Activated CD8-positive, alpha-beta T cell treated with anti-CD3 and anti-CD28 coated beads for 36 hours (primary cell): ENCODE measurements at regions not wholly inside any gene's neighbourhood (a gene's known extent, or its start where the extent isn't known, plus 50 kb on each side); places are given as distances from the start of the nearest gene placed in this dataset.

Experiments used
- ATAC-seq: fragments of 200-7000 bp; cut with Tn5 transposase; one replicate; pipeline ENCODE4 v1.10.0; 2021; ENCODE audit warnings: mild to moderate bottlenecking, moderate library complexity
- CTCF ChIA-PET: fragments of 350-600 bp; sonication (Branson Sonifier 250); formaldehyde crosslinking; loops from one replicate; lab custom pipeline; 2021; ENCODE audit warnings: antibody characterized with exemption; lab: Charles Lee
- POLR2A ChIA-PET: fragments of 350-600 bp; sonication (Branson Sonifier 250); formaldehyde crosslinking; loops from one replicate; lab custom pipeline; 2021; ENCODE audit warnings: antibody characterized with exemption; lab: Charles Lee
- DNase-seq: peaks from one replicate; pipeline ENCODE4 v3.0.0-alpha.2; 2020
- H3K27ac Mint-ChIP-seq: one replicate; pipeline ENCODE4 v1.8.0; 2021; ENCODE audit warnings: mild to moderate bottlenecking, mixed read lengths
- H3K27me3 Mint-ChIP-seq: one replicate; pipeline ENCODE4 v1.8.0; 2021; ENCODE audit warnings: mixed read lengths
- H3K36me3 Mint-ChIP-seq: one replicate; pipeline ENCODE4 v1.8.0; 2021; ENCODE audit warnings: low read depth, mixed read lengths
- H3K4me1 Mint-ChIP-seq: one replicate; pipeline ENCODE4 v1.8.0; 2021; ENCODE audit warnings: low read depth, mixed read lengths
- H3K4me3 Mint-ChIP-seq: one replicate; pipeline ENCODE4 v1.8.0; 2021; ENCODE audit warnings: mild to moderate bottlenecking, moderate library complexity, mixed read lengths
- H3K9me3 Mint-ChIP-seq: one replicate; pipeline ENCODE4 v1.8.0; 2021; ENCODE audit warnings: mixed read lengths
- intact Hi-C: fragments of 100-400 bp; cut with micrococcal nuclease; formaldehyde crosslinking; loops from one replicate; pipeline ENCODE4 v1.10.0; 2022
- TF ChIP-seq, protein P1 (sequence below): fragments of 200-600 bp; IDR thresholded peaks from one replicate; pipeline ENCODE4 v1.8.0; 2022; ENCODE audit warnings: antibody characterized with exemption, mild to moderate bottlenecking

DNA sequence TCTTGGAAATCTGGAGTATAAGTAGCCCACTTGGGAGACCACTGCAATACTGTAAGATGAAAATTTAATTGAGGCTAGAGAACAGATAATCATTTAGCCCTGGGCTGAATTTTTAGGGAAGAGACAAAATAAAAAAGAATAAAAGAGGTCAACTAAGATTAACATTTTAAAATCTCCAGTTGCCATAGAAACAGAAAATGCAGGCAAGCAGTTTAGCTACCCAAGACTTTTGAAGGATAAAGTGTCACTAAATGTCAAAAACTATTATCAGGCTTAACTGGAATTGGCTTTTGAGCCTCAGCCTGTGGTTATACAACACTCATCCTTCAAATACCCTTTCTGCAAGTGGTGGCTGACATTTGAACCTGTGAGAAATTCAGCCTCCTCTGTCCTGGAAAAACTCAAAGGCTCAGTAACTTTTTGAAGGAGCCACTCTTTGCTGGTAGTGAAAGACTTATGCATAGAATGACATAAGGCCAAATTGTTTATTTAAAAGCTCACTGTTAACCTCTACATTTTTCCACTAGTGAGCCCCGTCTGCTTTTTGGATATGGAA, 220.7 kb upstream of the KCNJ16 start:
- Mint-ChIP-seq H3K36me3 (no peaks in the 10 kb centered on the region), H3K27me3 (no peaks in the 10 kb centered on the region), H3K9me3 (peaks cover 9% of the 10 kb centered on the region), H3K27ac (no peak overlapping the region), H3K4me1 (no peaks in the 10 kb centered on the region), H3K4me3 (no peak overlapping the region)
- ChIA-PET POLR2A (no interaction called here), CTCF (no interaction called here)
- TF ChIP-seq, protein P1, sequence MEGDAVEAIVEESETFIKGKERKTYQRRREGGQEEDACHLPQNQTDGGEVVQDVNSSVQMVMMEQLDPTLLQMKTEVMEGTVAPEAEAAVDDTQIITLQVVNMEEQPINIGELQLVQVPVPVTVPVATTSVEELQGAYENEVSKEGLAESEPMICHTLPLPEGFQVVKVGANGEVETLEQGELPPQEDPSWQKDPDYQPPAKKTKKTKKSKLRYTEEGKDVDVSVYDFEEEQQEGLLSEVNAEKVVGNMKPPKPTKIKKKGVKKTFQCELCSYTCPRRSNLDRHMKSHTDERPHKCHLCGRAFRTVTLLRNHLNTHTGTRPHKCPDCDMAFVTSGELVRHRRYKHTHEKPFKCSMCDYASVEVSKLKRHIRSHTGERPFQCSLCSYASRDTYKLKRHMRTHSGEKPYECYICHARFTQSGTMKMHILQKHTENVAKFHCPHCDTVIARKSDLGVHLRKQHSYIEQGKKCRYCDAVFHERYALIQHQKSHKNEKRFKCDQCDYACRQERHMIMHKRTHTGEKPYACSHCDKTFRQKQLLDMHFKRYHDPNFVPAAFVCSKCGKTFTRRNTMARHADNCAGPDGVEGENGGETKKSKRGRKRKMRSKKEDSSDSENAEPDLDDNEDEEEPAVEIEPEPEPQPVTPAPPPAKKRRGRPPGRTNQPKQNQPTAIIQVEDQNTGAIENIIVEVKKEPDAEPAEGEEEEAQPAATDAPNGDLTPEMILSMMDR: no peak
- ATAC-seq: no peak
- intact Hi-C loops: no loop called here
- no peak for DNase-seq

DNA sequence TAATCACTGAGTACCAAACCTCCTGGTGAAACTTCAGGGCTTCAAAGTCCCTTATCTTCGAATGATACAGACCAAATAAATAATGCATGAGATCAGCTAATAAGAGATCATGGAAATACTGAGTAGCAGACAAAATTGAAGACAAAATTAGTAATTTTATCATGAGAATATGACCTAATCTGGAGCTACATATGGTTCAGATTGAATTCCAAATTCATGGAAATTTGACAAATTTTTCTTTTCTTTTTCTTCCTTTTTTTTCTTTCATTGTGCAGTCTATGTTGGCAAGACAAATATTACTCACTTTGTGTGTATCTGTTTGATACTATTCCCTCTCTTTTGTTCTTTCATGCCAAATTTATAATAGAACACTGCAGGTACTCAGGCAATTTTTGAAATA, 218.1 kb upstream of the KCNJ16 start:
- DNase-seq (no peak), ATAC-seq (no peak)
- TF ChIP-seq, protein P1: no peak
- intact Hi-C loops: no loop called here
- H3K4me3 Mint-ChIP-seq: no peak overlapping the region
- CTCF ChIA-PET: no interaction called here
- no peaks in the 10 kb centered on the region for H3K27me3 Mint-ChIP-seq
- peaks cover 7% of the 10 kb centered on the region for H3K9me3 Mint-ChIP-seq
- no peaks in the 10 kb centered on the region for H3K36me3 Mint-ChIP-seq
- POLR2A ChIA-PET: no interaction called here
- no peak overlapping the region for H3K27ac Mint-ChIP-seq
- H3K4me1 Mint-ChIP-seq: no peaks in the 10 kb centered on the region

DNA sequence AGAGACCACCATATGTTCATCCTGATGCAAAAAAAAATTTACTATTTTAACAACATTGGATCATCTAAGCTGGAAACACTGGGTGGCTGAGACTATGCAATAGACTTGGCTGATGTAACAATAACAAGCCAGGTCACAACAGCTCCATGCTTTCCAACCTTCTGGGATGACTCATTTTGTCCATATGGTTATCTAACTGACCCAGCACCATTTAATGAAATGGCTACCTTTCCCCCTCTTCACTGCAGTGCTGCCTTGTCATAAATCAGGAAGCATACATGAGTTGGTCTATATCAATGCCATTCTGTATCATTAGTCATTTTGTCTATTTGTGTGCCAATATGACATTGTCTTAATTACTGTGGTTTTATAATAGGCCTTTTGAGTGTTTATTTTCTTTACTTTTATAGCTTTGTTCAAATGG, 217.6 kb upstream of the KCNJ16 start:
- Mint-ChIP-seq H3K36me3 (no peaks in the 10 kb centered on the region), H3K27me3 (no peaks in the 10 kb centered on the region), H3K4me1 (no peaks in the 10 kb centered on the region), H3K9me3 (peaks cover 7% of the 10 kb centered on the region), H3K27ac (no peak overlapping the region), H3K4me3 (no peak overlapping the region)
- ATAC-seq (no peak), DNase-seq (no peak)
- ChIA-PET CTCF (no interaction called here), POLR2A (no interaction called here)
- TF ChIP-seq, protein P1: no peak
- intact Hi-C loops: no loop called here

DNA sequence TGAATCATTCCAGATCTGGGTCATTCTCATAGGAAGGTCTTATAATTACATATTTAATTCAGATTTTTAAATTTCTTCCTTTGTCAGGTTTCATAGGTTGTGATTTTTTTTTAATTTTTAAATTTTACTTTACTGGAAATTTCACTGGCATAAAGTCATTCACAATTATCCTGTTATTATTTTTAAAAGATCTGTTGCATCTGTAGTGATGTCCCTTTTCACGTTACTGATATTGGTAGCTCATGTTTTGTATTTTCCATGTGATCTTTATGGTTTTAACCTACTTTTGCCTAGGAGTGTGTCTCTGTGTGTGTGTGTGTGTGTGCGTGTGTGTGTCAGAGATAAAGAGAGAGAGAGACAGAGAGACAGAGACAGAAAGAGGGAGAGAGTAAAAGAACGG, 216.6 kb upstream of the KCNJ16 start:
- Mint-ChIP-seq H3K4me3 (no peak overlapping the region), H3K4me1 (no peaks in the 10 kb centered on the region), H3K9me3 (peaks cover 8% of the 10 kb centered on the region), H3K36me3 (no peaks in the 10 kb centered on the region), H3K27ac (no peak overlapping the region), H3K27me3 (no peaks in the 10 kb centered on the region)
- CTCF ChIA-PET: no interaction called here
- intact Hi-C loops: no loop called here
- ATAC-seq: no peak
- POLR2A ChIA-PET: no interaction called here
- no peak for DNase-seq
- TF ChIP-seq, protein P1: no peak

DNA sequence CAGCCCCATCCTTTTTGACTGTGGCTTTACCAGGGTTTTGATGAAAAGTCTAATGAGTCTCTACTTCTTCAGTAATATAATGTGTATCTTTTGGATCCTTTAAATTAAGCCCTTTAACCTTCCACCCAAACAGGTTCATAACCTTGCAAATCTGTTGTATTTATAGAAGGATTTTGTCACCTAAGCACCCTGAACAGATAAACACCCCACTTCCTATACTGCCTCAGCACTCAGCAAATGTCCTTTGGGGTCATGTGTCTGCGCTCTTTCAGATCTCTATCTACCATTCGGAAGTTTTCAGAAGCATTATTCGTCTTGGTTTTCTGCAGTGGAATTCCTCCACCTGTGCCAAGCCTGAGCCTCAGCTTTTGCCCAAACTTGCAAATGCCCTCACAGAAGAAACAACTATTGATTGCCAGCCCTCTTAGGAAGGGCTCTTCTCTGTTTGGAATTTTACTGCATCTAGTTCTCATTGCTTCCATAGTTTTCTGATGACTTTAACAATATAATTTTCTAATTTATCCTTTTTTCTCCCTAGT, 214.8 kb upstream of the KCNJ16 start:
- TF ChIP-seq, protein P1: no peak
- Mint-ChIP-seq H3K9me3 (peaks cover 8% of the 10 kb centered on the region), H3K4me3 (no peak overlapping the region), H3K27ac (no peak overlapping the region), H3K27me3 (no peaks in the 10 kb centered on the region), H3K4me1 (no peaks in the 10 kb centered on the region), H3K36me3 (no peaks in the 10 kb centered on the region)
- no peak for DNase-seq
- intact Hi-C loops: no loop called here
- ChIA-PET CTCF (no interaction called here), POLR2A (interaction anchor here (1.1 kb wide), 1 partner anchor 9 kb away, joined by 3 read pairs; no protein-coding TSS in a partner anchor)
- ATAC-seq: no peak
